WTC11 (cell line): ENCODE measurements at regions not wholly inside any gene's neighbourhood (a gene's known extent, or its start where the extent isn't known, plus 50 kb on each side); places are given as distances from the start of the nearest gene placed in this dataset.

Experiments used
- ATAC-seq: fragments of 200-7000 bp; cut with Tn5 transposase; 2 replicates; pipeline ENCODE4 v1.10.0; 2021; ENCODE audit warnings: mild to moderate bottlenecking, moderate library complexity
- CTCF ChIA-PET: fragments of 300-600 bp; sonication (Branson Sonifier 250); formaldehyde crosslinking; loops from one replicate; lab custom pipeline; 2021; ENCODE audit warnings: antibody characterized with exemption; lab: Charles Lee
- POLR2A ChIA-PET: fragments of 350-600 bp; sonication (Branson Sonifier 250); formaldehyde crosslinking; loops from one replicate; lab custom pipeline; 2021; ENCODE audit warnings: antibody characterized with exemption; lab: Charles Lee
- DNase-seq: peaks from one replicate; pipeline ENCODE4 v3.0.0; 2021; ENCODE audit warnings: low spot score
- H3K27ac Mint-ChIP-seq: 2 replicates; pipeline ENCODE4 v1.8.0; 2021; ENCODE audit warnings: mixed read lengths
- H3K27me3 Mint-ChIP-seq: 2 replicates; pipeline ENCODE4 v1.8.0; 2021; ENCODE audit warnings: low read depth, mild to moderate bottlenecking, moderate library complexity, mixed read lengths
- H3K36me3 Mint-ChIP-seq: 2 replicates; pipeline ENCODE4 v1.8.0; 2021; ENCODE audit warnings: mixed read lengths
- H3K4me1 Mint-ChIP-seq: 2 replicates; pipeline ENCODE4 v1.8.0; 2022; ENCODE audit warnings: mixed read lengths
- H3K4me3 Mint-ChIP-seq: 2 replicates; pipeline ENCODE4 v1.8.0; 2021; ENCODE audit warnings: mild to moderate bottlenecking, moderate library complexity, mixed read lengths
- H3K9me3 Mint-ChIP-seq: 2 replicates; pipeline ENCODE4 v1.8.0; 2021; ENCODE audit warnings: mixed read lengths
- ATF1 ChIP-seq: sonication (generic); formaldehyde crosslinking; IDR thresholded peaks from 2 replicates; pipeline ENCODE4 v1.8.1; 2023; ENCODE audit warnings: mild to moderate bottlenecking, moderate library complexity, missing genetic modification reagents
- CBFB ChIP-seq: sonication (generic); formaldehyde crosslinking; IDR thresholded peaks from 2 replicates; pipeline ENCODE4 v1.8.1; 2022; ENCODE audit warnings: mild to moderate bottlenecking, low read depth, missing genetic modification reagents
- ESRRA ChIP-seq: sonication (generic); formaldehyde crosslinking; IDR thresholded peaks from 2 replicates; pipeline ENCODE4 v1.8.1; 2022; ENCODE audit warnings: mild to moderate bottlenecking, missing genetic modification reagents, borderline replicate concordance
- JAZF1 ChIP-seq: fragments of 250-450 bp; sonication (Bioruptor Pico); IDR thresholded peaks from 2 replicates; pipeline ENCODE4 v1.9.0; 2021; ENCODE audit warnings: moderate library complexity, mild to moderate bottlenecking, inconsistent platforms
- NR2C2 ChIP-seq: sonication (generic); formaldehyde crosslinking; IDR thresholded peaks from 2 replicates; pipeline ENCODE4 v1.8.0; 2022; ENCODE audit warnings: mild to moderate bottlenecking, missing genetic modification reagents
- RORB ChIP-seq: fragments of 250-450 bp; sonication (Bioruptor Pico); IDR thresholded peaks from 2 replicates; pipeline ENCODE4 v1.9.0; 2021; ENCODE audit warnings: mild to moderate bottlenecking
- SP1 ChIP-seq: sonication (generic); formaldehyde crosslinking; conservative IDR thresholded peaks from 2 replicates; pipeline ENCODE4 v1.8.1; 2022; ENCODE audit warnings: missing genetic modification reagents
- ZNF317 ChIP-seq: sonication (generic); formaldehyde crosslinking; IDR thresholded peaks from 2 replicates; pipeline ENCODE4 v1.8.1; 2023; ENCODE audit warnings: low read depth, mild to moderate bottlenecking, moderate library complexity, missing genetic modification reagents, borderline replicate concordance
- TF ChIP-seq, protein P1 (sequence below): sonication (generic); formaldehyde crosslinking; IDR thresholded peaks from 2 replicates; pipeline ENCODE4 v1.8.0; 2022; ENCODE audit warnings: mild to moderate bottlenecking, missing genetic modification reagents
- TF ChIP-seq, protein P2 (sequence below): sonication (generic); formaldehyde crosslinking; conservative IDR thresholded peaks from 2 replicates; pipeline ENCODE4 v1.8.1; 2023; ENCODE audit warnings: mild to moderate bottlenecking, low read depth, missing genetic modification reagents, moderate library complexity
- TF ChIP-seq, protein P3 (sequence below): sonication (generic); formaldehyde crosslinking; IDR thresholded peaks from 2 replicates; pipeline ENCODE4 v1.8.1; 2022; ENCODE audit warnings: missing genetic modification reagents, borderline replicate concordance
- TF ChIP-seq, protein P4 (sequence below): sonication (generic); formaldehyde crosslinking; conservative IDR thresholded peaks from 2 replicates; pipeline ENCODE4 v1.8.1; 2022; ENCODE audit warnings: mild to moderate bottlenecking, missing genetic modification reagents
- TF ChIP-seq, protein P5 (sequence below): sonication (generic); formaldehyde crosslinking; IDR thresholded peaks from 2 replicates; pipeline ENCODE4 v1.8.0; 2022; ENCODE audit warnings: mild to moderate bottlenecking, missing genetic modification reagents
- TF ChIP-seq, protein P6 (sequence below): fragments of 250-450 bp; sonication (Bioruptor Pico); conservative IDR thresholded peaks from 2 replicates; pipeline ENCODE4 v1.9.0; 2021; ENCODE audit warnings: mild to moderate bottlenecking

DNA sequence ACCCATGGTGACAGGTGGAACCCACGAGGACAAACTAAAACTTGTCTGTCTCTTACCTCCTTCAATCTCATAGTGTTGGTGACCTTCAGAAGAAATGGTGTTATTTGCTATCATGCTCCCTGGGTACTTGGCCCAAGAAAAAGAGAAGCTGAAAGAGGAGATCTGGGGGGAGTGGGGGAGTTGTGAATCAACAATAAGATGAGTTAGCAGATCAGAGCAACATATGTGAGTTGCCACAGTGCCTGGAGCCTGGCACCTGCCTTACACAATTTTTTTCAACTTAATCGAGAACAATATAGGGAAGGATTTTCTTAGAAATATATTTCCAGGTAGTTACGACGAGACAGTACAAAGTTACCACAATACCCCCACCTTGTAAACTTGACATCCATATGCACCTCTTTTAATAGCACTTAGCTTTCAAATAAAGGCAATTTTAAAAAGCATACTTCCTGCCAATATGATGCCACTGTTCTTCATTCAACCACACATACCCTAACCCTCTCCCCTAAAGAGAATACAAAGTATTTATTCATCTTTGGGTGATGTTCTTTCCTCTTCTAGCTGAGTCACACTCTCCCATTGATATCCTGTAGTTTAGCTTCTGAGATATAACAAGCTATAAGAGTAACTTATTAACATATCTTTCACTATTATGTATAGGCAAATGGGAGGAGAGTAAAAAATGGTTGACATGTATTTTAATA is 424.1 kb upstream of the OR4E1 start:
- Mint-ChIP-seq H3K4me1 (no peaks in the 10 kb centered on the region), H3K9me3 (no peaks in the 10 kb centered on the region), H3K27me3 (peaks cover 10% of the 10 kb centered on the region), H3K4me3 (no peak overlapping the region)
- POLR2A ChIA-PET, result no interaction called here
- ATAC-seq, result no peak
- no peak for TF ChIP-seq RORB (CRISPR knock-in tag)
- TF ChIP-seq, all 79 proteins: peak for 0
- CTCF ChIA-PET, result interaction anchor here (0.6 to 1.4 kb wide), 11 partner anchors 9 to 184 kb away, joined by 3 to 6 read pairs (median 3); no protein-coding TSS in a partner anchor
- no peak overlapping the region for H3K27ac Mint-ChIP-seq
- DNase-seq, result no peak
- no peaks in the 10 kb centered on the region for H3K36me3 Mint-ChIP-seq

DNA sequence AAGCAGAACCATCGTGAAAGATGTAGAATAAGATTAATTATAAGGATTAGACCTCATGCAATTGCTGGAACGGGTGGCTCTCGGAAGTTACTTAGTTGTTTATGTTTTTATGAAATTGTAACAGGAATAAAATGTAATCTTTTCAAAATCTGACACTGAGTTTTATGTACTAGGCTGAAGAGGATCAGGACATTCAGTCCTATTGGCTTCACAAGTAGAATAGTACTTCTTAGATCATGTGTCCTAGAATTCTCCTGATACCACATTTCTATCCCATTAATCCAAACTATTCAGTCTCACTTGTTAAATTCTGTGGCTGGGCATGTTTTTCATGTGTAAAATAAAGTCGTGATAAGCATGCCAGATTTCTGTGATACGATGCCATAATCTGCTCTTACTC is 423.5 kb upstream of the OR4E1 start:
- Mint-ChIP-seq H3K4me3 (no peak overlapping the region), H3K9me3 (no peaks in the 10 kb centered on the region), H3K27ac (no peak overlapping the region), H3K27me3 (peaks cover 10% of the 10 kb centered on the region; the same call in 1 of the 2 replicates), H3K4me1 (no peaks in the 10 kb centered on the region), H3K36me3 (no peaks in the 10 kb centered on the region)
- ATAC-seq (no peak), DNase-seq (no peak)
- ChIA-PET CTCF (interaction anchor here (0.6 to 1.6 kb wide), 6 partner anchors 13 to 184 kb away, joined by 3 to 8 read pairs (median 3); no protein-coding TSS in a partner anchor), POLR2A (no interaction called here)
- TF ChIP-seq ESRRA (CRISPR knock-in tag) (no peak), ZNF317 (CRISPR knock-in tag) (no peak)
- TF ChIP-seq, protein P1, sequence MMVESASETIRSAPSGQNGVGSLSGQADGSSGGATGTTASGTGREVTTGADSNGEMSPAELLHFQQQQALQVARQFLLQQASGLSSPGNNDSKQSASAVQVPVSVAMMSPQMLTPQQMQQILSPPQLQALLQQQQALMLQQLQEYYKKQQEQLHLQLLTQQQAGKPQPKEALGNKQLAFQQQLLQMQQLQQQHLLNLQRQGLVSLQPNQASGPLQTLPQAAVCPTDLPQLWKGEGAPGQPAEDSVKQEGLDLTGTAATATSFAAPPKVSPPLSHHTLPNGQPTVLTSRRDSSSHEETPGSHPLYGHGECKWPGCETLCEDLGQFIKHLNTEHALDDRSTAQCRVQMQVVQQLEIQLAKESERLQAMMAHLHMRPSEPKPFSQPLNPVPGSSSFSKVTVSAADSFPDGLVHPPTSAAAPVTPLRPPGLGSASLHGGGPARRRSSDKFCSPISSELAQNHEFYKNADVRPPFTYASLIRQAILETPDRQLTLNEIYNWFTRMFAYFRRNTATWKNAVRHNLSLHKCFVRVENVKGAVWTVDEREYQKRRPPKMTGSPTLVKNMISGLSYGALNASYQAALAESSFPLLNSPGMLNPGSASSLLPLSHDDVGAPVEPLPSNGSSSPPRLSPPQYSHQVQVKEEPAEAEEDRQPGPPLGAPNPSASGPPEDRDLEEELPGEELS, result no peak
- TF ChIP-seq, protein P2, sequence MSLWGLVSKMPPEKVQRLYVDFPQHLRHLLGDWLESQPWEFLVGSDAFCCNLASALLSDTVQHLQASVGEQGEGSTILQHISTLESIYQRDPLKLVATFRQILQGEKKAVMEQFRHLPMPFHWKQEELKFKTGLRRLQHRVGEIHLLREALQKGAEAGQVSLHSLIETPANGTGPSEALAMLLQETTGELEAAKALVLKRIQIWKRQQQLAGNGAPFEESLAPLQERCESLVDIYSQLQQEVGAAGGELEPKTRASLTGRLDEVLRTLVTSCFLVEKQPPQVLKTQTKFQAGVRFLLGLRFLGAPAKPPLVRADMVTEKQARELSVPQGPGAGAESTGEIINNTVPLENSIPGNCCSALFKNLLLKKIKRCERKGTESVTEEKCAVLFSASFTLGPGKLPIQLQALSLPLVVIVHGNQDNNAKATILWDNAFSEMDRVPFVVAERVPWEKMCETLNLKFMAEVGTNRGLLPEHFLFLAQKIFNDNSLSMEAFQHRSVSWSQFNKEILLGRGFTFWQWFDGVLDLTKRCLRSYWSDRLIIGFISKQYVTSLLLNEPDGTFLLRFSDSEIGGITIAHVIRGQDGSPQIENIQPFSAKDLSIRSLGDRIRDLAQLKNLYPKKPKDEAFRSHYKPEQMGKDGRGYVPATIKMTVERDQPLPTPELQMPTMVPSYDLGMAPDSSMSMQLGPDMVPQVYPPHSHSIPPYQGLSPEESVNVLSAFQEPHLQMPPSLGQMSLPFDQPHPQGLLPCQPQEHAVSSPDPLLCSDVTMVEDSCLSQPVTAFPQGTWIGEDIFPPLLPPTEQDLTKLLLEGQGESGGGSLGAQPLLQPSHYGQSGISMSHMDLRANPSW (CRISPR knock-in tag), result no peak
- TF ChIP-seq, protein P3, sequence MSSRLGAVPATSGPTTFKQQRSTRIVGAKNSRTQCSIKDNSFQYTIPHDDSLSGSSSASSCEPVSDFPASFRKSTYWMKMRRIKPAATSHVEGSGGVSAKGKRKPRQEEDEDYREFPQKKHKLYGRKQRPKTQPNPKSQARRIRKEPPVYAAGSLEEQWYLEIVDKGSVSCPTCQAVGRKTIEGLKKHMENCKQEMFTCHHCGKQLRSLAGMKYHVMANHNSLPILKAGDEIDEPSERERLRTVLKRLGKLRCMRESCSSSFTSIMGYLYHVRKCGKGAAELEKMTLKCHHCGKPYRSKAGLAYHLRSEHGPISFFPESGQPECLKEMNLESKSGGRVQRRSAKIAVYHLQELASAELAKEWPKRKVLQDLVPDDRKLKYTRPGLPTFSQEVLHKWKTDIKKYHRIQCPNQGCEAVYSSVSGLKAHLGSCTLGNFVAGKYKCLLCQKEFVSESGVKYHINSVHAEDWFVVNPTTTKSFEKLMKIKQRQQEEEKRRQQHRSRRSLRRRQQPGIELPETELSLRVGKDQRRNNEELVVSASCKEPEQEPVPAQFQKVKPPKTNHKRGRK (CRISPR knock-in tag), result no peak
- TF ChIP-seq, protein P4, sequence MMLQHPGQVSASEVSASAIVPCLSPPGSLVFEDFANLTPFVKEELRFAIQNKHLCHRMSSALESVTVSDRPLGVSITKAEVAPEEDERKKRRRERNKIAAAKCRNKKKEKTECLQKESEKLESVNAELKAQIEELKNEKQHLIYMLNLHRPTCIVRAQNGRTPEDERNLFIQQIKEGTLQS (CRISPR knock-in tag), result no peak

DNA sequence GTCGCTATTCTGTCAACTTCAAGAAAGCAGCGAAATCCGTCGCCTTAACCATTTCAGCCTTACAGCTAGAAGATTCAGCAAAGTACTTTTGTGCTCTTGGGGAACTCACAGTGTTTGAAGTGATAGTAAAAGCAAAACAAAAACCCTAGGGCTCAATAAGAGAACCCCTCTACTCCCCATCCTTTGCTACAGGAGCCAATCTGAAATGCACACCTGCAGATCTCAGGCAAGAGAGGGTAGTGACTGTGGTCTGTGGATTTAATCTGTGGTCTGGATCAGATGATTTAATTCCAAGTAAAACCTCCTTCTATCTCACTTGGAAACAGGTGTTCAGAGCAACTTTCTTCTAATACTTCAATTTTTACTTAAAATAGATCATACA is 422.9 kb upstream of the OR4E1 start:
- Mint-ChIP-seq H3K36me3 (no peaks in the 10 kb centered on the region), H3K4me1 (no peaks in the 10 kb centered on the region), H3K27me3 (peaks cover 10% of the 10 kb centered on the region; the same call in 1 of the 2 replicates), H3K27ac (no peak overlapping the region), H3K4me3 (no peak overlapping the region), H3K9me3 (no peaks in the 10 kb centered on the region)
- CTCF ChIA-PET, result interaction anchor here (1.3 to 1.6 kb wide), 3 partner anchors 11 to 118 kb away, joined by 4 to 8 read pairs (median 4); no protein-coding TSS in a partner anchor
- ATAC-seq (no peak), DNase-seq (no peak)
- POLR2A ChIA-PET, result no interaction called here
- no peak for TF ChIP-seq ATF1
- TF ChIP-seq, protein P5, sequence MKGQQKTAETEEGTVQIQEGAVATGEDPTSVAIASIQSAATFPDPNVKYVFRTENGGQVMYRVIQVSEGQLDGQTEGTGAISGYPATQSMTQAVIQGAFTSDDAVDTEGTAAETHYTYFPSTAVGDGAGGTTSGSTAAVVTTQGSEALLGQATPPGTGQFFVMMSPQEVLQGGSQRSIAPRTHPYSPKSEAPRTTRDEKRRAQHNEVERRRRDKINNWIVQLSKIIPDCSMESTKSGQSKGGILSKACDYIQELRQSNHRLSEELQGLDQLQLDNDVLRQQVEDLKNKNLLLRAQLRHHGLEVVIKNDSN (CRISPR knock-in tag), result no peak
- no peak for TF ChIP-seq SP1 (CRISPR knock-in tag)
- TF ChIP-seq, protein P6, sequence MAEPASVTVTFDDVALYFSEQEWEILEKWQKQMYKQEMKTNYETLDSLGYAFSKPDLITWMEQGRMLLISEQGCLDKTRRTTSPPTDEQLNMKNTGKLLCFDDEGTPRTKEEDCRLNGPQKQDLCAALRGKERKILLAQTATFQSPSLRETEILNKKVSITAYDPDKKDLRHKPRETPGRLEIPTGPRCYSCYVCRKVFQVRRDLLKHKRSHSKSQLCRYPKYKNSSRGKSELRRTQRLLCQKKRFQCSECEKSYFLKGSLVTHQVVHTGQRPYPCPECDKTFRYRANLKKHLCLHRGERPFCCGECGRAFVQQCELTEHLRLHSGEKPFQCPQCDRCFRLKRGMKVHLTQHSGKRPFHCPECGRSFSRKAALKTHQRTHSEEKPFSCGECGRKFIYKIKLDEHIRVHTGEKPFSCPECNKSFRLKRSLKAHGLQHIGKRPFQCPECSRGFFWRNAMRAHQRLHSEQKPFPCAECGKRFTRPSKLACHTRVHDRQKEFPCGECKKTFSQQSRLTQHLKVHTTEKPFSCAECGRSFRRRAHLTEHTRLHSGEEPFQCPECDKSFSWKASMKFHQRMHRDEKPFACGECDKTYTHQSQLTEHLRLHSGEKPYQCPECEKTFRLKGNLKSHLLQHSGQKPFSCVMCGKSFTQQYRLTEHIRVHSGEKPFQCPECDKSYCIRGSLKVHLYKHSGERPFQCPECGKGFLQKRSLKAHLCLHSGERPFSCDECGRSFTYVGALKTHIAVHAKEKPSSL, result no peak
- no peak for TF ChIP-seq ESRRA (CRISPR knock-in tag)
- no peak for TF ChIP-seq CBFB (CRISPR knock-in tag)
- TF ChIP-seq NR2C2, result no peak
- TF ChIP-seq JAZF1 (CRISPR knock-in tag), result no peak
